Karpas-422 (cell line): ENCODE measurements at regions not wholly inside any gene's neighbourhood (a gene's known extent, or its start where the extent isn't known, plus 50 kb on each side); places are given as distances from the start of the nearest gene placed in this dataset.

ENCODE experiments used
- DNase-seq: peaks from one replicate; pipeline ENCODE4 v3.0.0-alpha.2; 2015
- H2AFZ ChIP-seq: fragments of 200-600 bp; sonication (generic); 2 replicates; pipeline ENCODE4 v1.6.1; 2014; ENCODE audit warnings: antibody characterized with exemption, low read length, mixed read lengths
- H3K27ac ChIP-seq: fragments of 200-600 bp; sonication (generic); 2 replicates; pipeline ENCODE4 v1.5.1; 2014; ENCODE audit warnings: mild to moderate bottlenecking, low read length, moderate library complexity
- H3K27me3 ChIP-seq: fragments of 200-600 bp; sonication (generic); 2 replicates; pipeline ENCODE4 v1.6.1; 2014; ENCODE audit warnings: low read length, mixed read lengths
- H3K36me3 ChIP-seq: fragments of 200-600 bp; sonication (generic); 2 replicates; pipeline ENCODE4 v1.6.1; 2014; ENCODE audit warnings: low read length, mixed read lengths; ENCODE audit not compliant: insufficient read depth
- H3K4me1 ChIP-seq: fragments of 200-600 bp; sonication (generic); 2 replicates; pipeline ENCODE4 v1.6.1; 2014; ENCODE audit warnings: mild to moderate bottlenecking, low read length, mixed read lengths
- H3K4me2 ChIP-seq: fragments of 200-600 bp; sonication (generic); 2 replicates; pipeline ENCODE4 v1.6.1; 2014; ENCODE audit warnings: low read length, low read depth, mild to moderate bottlenecking; ENCODE audit not compliant: poor library complexity, severe bottlenecking
- H3K4me3 ChIP-seq: fragments of 200-600 bp; sonication (generic); 2 replicates; pipeline ENCODE4 v1.5.1; 2014; ENCODE audit warnings: mild to moderate bottlenecking, antibody characterized with exemption, low read length, mixed read lengths
- H3K79me2 ChIP-seq: fragments of 200-600 bp; sonication (generic); 2 replicates; pipeline ENCODE4 v1.6.1; 2014; ENCODE audit warnings: mild to moderate bottlenecking, low read length, mixed read lengths
- H3K9ac ChIP-seq: fragments of 200-600 bp; sonication (generic); 2 replicates; pipeline ENCODE4 v1.6.0; 2014; ENCODE audit warnings: low read length
- H3K9me2 ChIP-seq: fragments of 200-600 bp; sonication (generic), shearing (Covaris generic); replicated peaks from 2 replicates; pipeline ENCODE4 v1.6.0; 2014; ENCODE audit warnings: mild to moderate bottlenecking, low read length, moderate library complexity; ENCODE audit not compliant: insufficient read depth
- H3K9me3 ChIP-seq: fragments of 300-700, 200-600 bp; sonication (generic); 2 replicates; pipeline ENCODE4 v1.6.1; 2014; ENCODE audit warnings: low read length, mixed read lengths
- H4K20me1 ChIP-seq: fragments of 200-600 bp; sonication (generic); 2 replicates; pipeline ENCODE4 v1.6.1; 2014; ENCODE audit warnings: mild to moderate bottlenecking, antibody characterized with exemption, low read length, low read depth; ENCODE audit not compliant: insufficient read depth

- H3K79me2 ChIP-seq = no peaks in the 10 kb centered on the region
- no peaks in the 10 kb centered on the region for H3K9me2 ChIP-seq
- no peaks in the 10 kb centered on the region for H3K36me3 ChIP-seq
- H2AFZ ChIP-seq = no peak overlapping the region
- H3K9ac ChIP-seq = no peak overlapping the region
- H3K4me1 ChIP-seq = no peaks in the 10 kb centered on the region
- H3K4me3 ChIP-seq = no peak overlapping the region
- no peaks in the 10 kb centered on the region for H3K27me3 ChIP-seq
- DNase-seq = no peak
- H4K20me1 ChIP-seq = no peaks in the 10 kb centered on the region
- H3K27ac ChIP-seq = no peak overlapping the region
- no peaks in the 10 kb centered on the region for H3K9me3 ChIP-seq
- H3K4me2 ChIP-seq = no peak overlapping the region
Observed at GRCh38 chr2:146351689-146352088, 1493.1 kb upstream of the ACVR2A start.

DNA sequence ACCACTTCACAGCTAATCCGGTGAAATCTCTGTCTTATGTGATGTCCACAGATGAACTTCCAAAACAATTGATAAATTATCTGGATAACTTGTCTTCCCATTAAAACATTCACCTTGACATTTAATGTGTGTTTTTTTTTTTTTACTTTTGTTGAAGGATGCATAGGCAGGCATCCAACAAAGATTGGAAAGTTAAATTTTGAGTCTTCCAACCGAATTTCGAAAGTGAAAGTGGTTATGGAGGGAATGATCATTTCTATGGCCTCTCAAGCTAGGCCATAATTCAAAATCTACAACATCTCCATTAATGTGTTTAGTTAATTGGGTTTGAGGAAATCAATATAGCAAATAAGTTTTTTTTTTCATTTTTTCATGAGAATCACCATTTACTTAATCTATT lies 1495.5 kb upstream of the ACVR2A start:
- no peaks in the 10 kb centered on the region for H4K20me1 ChIP-seq
- H2AFZ ChIP-seq = no peak overlapping the region
- no peak overlapping the region for H3K4me2 ChIP-seq

DNA sequence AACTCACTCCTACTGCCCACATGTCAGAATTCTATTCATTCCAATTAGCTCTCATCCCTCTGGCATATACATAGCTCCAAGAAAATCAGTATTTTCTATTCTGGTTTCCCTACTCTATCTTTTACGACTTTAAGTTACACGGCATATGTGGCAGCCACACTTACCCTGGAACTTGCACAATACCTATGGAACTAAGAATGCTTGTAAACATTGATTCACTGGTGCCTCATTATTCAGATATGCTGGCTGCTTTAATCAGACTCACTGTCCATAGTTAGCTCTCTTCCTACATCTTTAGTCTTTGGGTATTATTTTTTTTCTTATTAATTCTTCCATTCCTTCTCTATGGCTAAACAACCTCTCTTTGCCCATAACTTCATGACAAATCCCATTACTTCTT lies 1519.9 kb upstream of the ACVR2A start:
- no peaks in the 10 kb centered on the region for H3K9me3 ChIP-seq
- no peaks in the 10 kb centered on the region for H3K27me3 ChIP-seq
- H3K4me3 ChIP-seq = no peak overlapping the region
- no peaks in the 10 kb centered on the region for H3K36me3 ChIP-seq
- no peak for DNase-seq
- H4K20me1 ChIP-seq = no peaks in the 10 kb centered on the region
- H2AFZ ChIP-seq = no peak overlapping the region
- H3K4me1 ChIP-seq = no peaks in the 10 kb centered on the region
- no peak overlapping the region for H3K4me2 ChIP-seq
- no peaks in the 10 kb centered on the region for H3K9me2 ChIP-seq
- no peaks in the 10 kb centered on the region for H3K79me2 ChIP-seq
- no peak overlapping the region for H3K9ac ChIP-seq
- H3K27ac ChIP-seq = no peak overlapping the region

More for the DNA sequence above, 1495.5 kb upstream of the ACVR2A start:
- Histone ChIP-seq H3K27me3 (no peaks in the 10 kb centered on the region), H3K27ac (no peak overlapping the region), H3K9me2 (no peaks in the 10 kb centered on the region), H3K4me3 (no peak overlapping the region), H3K4me1 (no peaks in the 10 kb centered on the region), H3K9ac (no peak overlapping the region), H3K79me2 (no peaks in the 10 kb centered on the region), H3K9me3 (no peaks in the 10 kb centered on the region), H3K36me3 (no peaks in the 10 kb centered on the region)
- no peak for DNase-seq

DNA sequence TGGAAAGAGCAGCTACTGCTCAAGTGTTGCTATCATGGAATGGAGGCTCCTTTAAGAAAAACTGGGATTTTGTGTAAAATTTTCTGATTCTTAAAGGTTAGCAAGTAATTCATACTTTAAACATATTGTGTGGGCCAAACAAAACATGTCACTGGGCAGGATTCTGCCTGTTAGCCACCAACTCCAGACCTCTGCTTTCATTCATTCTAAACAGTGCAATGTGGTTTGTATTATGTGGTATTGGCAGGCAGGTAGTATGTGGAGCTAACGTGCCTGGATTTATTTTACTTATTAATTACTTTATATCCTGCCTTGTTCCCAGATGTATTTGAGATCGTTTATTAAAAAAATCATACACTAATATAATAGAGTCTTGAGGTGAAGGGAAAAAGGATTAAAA lies 1521.3 kb upstream of the ACVR2A start:
- Histone ChIP-seq H3K4me2 (no peak overlapping the region), H4K20me1 (no peaks in the 10 kb centered on the region), H3K9me3 (no peaks in the 10 kb centered on the region), H3K27me3 (no peaks in the 10 kb centered on the region), H3K9me2 (no peaks in the 10 kb centered on the region), H3K36me3 (no peaks in the 10 kb centered on the region), H2AFZ (no peak overlapping the region), H3K27ac (no peak overlapping the region), H3K4me1 (no peaks in the 10 kb centered on the region), H3K79me2 (no peaks in the 10 kb centered on the region), H3K4me3 (no peak overlapping the region), H3K9ac (no peak overlapping the region)
- no peak for DNase-seq

DNA sequence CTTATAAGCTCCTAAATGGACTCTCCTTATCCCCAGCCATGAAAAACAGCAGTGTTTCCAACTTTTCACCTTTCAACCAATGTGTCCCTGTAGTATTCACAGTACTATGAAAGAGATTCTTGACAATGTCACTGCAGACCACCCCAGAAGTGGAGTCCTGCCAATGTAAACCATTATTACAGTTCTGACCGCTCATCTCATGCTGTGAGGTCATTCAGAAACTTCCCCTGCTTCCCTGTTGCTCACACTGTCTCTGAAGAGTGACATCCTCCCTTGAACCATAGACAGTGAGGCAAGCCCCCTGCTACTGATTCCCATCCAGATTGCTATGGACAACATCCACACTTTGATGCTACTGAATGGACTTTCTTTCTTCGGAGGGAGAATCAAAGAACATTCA lies 1523.7 kb upstream of the ACVR2A start:
- H4K20me1 ChIP-seq = no peaks in the 10 kb centered on the region
- H3K4me2 ChIP-seq = no peak overlapping the region
- no peaks in the 10 kb centered on the region for H3K9me3 ChIP-seq
- no peak overlapping the region for H3K27ac ChIP-seq
- H2AFZ ChIP-seq = no peak overlapping the region
- no peak for DNase-seq
- no peaks in the 10 kb centered on the region for H3K36me3 ChIP-seq
- H3K79me2 ChIP-seq = no peaks in the 10 kb centered on the region
- no peaks in the 10 kb centered on the region for H3K4me1 ChIP-seq
- no peaks in the 10 kb centered on the region for H3K27me3 ChIP-seq
- no peak overlapping the region for H3K4me3 ChIP-seq
- no peak overlapping the region for H3K9ac ChIP-seq
- H3K9me2 ChIP-seq = no peaks in the 10 kb centered on the region

DNA sequence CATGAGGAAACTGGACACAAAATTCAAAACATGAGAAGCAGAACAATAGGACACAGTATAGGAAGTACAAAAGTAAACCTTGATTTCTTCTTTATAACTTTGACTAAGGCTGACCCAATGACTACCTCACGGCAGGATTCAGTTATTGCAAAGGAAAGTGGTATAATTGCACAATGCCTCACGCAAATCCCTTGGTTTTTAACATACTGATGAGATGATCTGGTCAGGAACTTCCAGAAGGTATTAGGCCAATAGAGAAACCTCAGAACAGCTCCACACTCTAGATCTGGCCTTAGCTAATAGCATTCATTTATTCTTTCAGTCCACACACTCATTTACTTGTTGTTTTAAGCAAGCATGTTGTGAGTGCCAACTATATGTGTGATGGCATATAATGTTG lies 1526.9 kb upstream of the ACVR2A start:
- H2AFZ ChIP-seq = no peak overlapping the region
- no peak overlapping the region for H3K9ac ChIP-seq
- H3K4me3 ChIP-seq = no peak overlapping the region
- no peak overlapping the region for H3K27ac ChIP-seq
- H3K36me3 ChIP-seq = no peaks in the 10 kb centered on the region
- no peaks in the 10 kb centered on the region for H3K4me1 ChIP-seq
- H3K27me3 ChIP-seq = no peaks in the 10 kb centered on the region
- no peak for DNase-seq
- H4K20me1 ChIP-seq = no peaks in the 10 kb centered on the region
- H3K79me2 ChIP-seq = no peaks in the 10 kb centered on the region
- no peaks in the 10 kb centered on the region for H3K9me3 ChIP-seq
- no peaks in the 10 kb centered on the region for H3K9me2 ChIP-seq
- H3K4me2 ChIP-seq = no peak overlapping the region

DNA sequence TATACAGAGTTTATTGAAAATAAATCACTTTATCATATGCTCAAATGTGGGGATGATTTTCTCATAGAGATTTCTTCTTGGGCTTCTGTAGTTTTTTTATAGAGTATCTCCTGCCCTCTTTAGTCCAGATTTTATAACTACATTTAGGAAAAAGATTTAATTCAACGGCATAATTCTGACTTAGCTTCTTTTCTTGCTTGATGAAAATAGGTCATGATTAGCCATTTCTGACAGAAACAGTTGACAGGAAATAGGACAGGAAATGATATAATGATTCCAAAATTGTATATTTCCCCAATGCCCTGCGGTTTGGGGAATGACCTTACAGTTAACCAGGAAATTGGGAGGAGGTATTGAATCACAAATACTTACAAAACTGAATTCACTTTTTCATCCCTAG lies 1531.9 kb upstream of the ACVR2A start:
- Histone ChIP-seq H3K27me3 (no peaks in the 10 kb centered on the region), H2AFZ (no peak overlapping the region), H3K4me3 (no peak overlapping the region), H3K4me2 (no peak overlapping the region), H3K9me2 (no peaks in the 10 kb centered on the region), H3K4me1 (no peaks in the 10 kb centered on the region), H3K36me3 (no peaks in the 10 kb centered on the region), H3K79me2 (no peaks in the 10 kb centered on the region), H3K27ac (no peak overlapping the region), H3K9ac (no peak overlapping the region), H4K20me1 (no peaks in the 10 kb centered on the region), H3K9me3 (no peaks in the 10 kb centered on the region)
- no peak for DNase-seq

- DNase-seq = no peak
- no peaks in the 10 kb centered on the region for H3K4me1 ChIP-seq
- H2AFZ ChIP-seq = no peak overlapping the region
- H3K9ac ChIP-seq = no peak overlapping the region
- H3K9me3 ChIP-seq = no peaks in the 10 kb centered on the region
- H3K4me3 ChIP-seq = no peak overlapping the region
- no peak overlapping the region for H3K4me2 ChIP-seq
- H3K79me2 ChIP-seq = no peaks in the 10 kb centered on the region
- no peaks in the 10 kb centered on the region for H3K27me3 ChIP-seq
- H3K36me3 ChIP-seq = no peaks in the 10 kb centered on the region
- H3K9me2 ChIP-seq = no peaks in the 10 kb centered on the region
- H3K27ac ChIP-seq = no peak overlapping the region
- no peaks in the 10 kb centered on the region for H4K20me1 ChIP-seq
Observed at GRCh38 chr2:146305164-146305563, 1539.7 kb upstream of the ACVR2A start.

- H3K27ac ChIP-seq = no peak overlapping the region
- no peaks in the 10 kb centered on the region for H3K79me2 ChIP-seq
- no peaks in the 10 kb centered on the region for H3K9me2 ChIP-seq
- DNase-seq = no peak
- no peaks in the 10 kb centered on the region for H3K9me3 ChIP-seq
- no peaks in the 10 kb centered on the region for H3K4me1 ChIP-seq
- no peaks in the 10 kb centered on the region for H4K20me1 ChIP-seq
- H2AFZ ChIP-seq = no peak overlapping the region
- no peaks in the 10 kb centered on the region for H3K27me3 ChIP-seq
- H3K4me3 ChIP-seq = no peak overlapping the region
- H3K9ac ChIP-seq = no peak overlapping the region
- no peak overlapping the region for H3K4me2 ChIP-seq
- no peaks in the 10 kb centered on the region for H3K36me3 ChIP-seq
Observed at GRCh38 chr2:146301287-146301686, 1543.5 kb upstream of the ACVR2A start.
